OCI-LY3 (cell line): ENCODE measurements at regions not wholly inside any gene's neighbourhood (a gene's known extent, or its start where the extent isn't known, plus 50 kb on each side); places are given as distances from the start of the nearest gene placed in this dataset.

ENCODE experiments used
- EZH2phosphoT487 ChIP-seq: fragments of 200-600 bp; shearing (Covaris generic); IDR thresholded peaks from 2 replicates; pipeline ENCODE4 v1.6.1; 2018; ENCODE audit warnings: antibody characterized with exemption, mixed run types, low read depth
- TF ChIP-seq, protein P1 (sequence below): fragments of 200-600, 300-600 bp; sonication (generic); IDR thresholded peaks from 2 replicates; pipeline ENCODE4 v1.5.1; 2014; ENCODE audit warnings: antibody characterized with exemption, low read length, low read depth

- TF ChIP-seq, protein P1, sequence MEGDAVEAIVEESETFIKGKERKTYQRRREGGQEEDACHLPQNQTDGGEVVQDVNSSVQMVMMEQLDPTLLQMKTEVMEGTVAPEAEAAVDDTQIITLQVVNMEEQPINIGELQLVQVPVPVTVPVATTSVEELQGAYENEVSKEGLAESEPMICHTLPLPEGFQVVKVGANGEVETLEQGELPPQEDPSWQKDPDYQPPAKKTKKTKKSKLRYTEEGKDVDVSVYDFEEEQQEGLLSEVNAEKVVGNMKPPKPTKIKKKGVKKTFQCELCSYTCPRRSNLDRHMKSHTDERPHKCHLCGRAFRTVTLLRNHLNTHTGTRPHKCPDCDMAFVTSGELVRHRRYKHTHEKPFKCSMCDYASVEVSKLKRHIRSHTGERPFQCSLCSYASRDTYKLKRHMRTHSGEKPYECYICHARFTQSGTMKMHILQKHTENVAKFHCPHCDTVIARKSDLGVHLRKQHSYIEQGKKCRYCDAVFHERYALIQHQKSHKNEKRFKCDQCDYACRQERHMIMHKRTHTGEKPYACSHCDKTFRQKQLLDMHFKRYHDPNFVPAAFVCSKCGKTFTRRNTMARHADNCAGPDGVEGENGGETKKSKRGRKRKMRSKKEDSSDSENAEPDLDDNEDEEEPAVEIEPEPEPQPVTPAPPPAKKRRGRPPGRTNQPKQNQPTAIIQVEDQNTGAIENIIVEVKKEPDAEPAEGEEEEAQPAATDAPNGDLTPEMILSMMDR, result no peak
- TF ChIP-seq EZH2phosphoT487, result no peak
Measured at GRCh38 chr9:12494411-12494810, 198.8 kb upstream of the TYRP1 start.
